Stimulated activated CD4-positive, alpha-beta T cell treated with anti-CD3 and anti-CD28 coated beads, Interleukin-15, amount 100 ng/mL, for 1 hour (primary cell): ENCODE measurements at regions not wholly inside any gene's neighbourhood (a gene's known extent, or its start where the extent isn't known, plus 50 kb on each side); places are given as distances from the start of the nearest gene placed in this dataset.

Source experiments
- DNase-seq, 2 donors: peaks; one replicate each; pipeline ENCODE4 v3.0.0-alpha.2; 2020; ENCODE audit warnings: low read depth in 1 of 2, low spot score in 1 of 2

GRCh38 chr16:85173981-85174751 lies 61.9 kb upstream of the CIBAR2 start:
- no peak for DNase-seq

- no peak for DNase-seq
Measured at GRCh38 chr16:85174871-85175723, 62.8 kb upstream of the CIBAR2 start.

GRCh38 chr16:85175724-85176233 lies 63.5 kb upstream of the CIBAR2 start:
- no peak for DNase-seq

DNA sequence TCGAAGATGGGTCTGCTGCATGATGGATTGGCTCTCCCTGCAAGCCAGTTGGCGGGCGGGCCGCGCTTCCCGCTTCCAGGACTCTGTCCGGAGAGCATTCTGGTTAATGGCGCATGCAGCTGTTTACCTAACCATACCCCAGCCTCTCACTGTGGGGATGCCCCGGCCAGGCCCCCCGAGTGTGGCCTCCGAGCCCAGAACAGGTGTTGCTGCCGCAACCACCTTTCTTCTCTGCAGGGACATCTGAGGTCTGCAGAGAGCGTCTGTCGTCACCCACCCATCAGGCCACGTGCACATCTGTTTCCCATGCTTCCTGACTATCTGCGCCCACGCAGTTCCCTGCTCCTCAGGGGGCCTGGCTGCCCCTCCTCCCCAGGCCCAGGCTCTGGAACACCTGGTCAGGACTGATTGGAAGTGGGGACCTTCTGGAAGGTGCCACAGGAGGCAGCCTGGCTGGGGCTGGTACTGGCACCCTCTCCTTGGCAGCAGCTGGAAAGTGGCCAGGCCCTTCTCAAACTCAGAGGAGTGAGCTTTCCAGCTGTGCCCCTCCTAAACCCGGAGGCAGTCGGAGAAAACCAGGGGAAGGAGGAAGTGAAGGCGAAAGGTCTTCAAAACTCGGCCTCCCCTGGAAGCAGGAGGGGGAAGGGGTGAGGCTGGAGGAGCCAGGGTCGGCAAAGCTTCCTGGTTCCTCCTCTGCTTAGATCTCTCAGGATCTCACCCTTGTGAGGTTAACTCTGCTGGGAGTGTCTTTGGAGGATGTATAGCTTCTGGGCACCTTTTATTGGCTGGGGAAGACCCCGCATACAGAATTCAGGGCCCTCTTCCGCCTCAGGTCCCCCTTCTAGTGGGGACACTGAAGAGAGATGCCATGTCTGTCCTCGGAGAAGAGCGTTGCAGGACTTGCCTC lies 64.5 kb upstream of the CIBAR2 start:
- DNase-seq = no peak

DNA sequence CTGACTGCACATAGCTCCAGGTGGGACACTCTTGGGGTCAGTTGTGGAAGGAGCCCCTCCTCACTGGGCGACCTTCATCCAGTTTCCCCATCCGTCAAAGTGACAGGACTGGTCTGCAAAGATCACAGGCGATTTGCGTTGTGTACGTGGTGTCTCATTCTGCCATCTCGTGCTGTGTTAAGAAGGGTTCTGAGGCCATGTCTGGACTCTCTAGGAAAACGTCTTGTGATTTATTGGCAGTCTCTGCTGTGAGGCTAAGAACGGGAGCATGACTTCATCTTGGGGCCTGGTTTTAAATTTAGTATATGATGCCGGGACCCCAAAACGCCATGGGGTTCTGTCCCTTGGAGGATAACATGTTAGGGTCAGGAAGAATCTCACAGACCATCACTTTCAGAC lies 65.2 kb upstream of the CIBAR2 start:
- DNase-seq = no peak

DNA sequence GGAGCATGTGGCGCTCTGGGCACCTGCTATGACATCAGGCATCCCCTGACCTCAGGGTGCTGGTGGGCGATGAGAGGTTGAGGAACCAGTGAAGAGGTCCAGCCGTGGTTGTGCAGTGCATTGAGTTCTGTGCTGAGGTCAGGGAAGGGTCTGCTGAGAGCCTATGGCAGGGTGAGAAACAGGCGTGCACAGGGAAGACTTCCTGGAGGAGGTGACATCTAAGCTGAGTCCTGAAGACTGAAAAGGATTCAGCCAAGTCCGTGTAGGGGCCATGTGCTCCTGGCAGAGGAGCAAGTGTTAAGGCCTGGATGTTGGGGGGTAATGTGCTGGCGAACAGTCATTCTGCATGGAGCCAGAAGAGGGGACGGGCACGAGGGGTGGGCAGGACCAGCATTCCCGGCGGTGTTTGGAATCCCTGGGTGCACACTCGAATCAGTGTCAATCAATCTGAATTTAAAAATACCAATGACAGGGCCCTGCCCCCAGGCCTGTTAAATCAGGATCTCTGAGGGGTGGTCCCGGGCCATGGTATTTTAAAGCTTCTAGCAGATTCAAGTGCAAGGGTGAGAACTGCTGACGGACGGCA lies 65.8 kb upstream of the CIBAR2 start:
- no peak for DNase-seq

DNA sequence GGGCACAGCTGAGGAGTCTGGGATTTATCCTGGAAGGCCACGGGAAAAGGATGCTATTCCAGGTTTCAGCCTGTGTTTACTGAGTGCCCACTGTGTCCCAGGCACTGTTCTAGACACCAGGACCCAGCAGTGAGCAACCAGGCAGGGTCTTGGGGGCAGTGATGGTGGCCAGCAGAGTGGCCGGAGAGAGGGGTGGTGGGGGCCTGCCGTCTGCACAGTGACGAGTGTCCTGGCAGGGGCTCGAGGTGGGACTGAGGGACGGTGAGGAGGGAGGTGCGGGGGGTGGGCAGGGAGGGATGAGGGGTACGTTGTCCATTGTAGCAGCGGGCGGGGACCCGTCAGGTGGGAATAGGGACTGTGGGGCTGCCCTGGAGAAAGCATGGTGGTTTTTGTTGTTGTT lies 66.3 kb upstream of the CIBAR2 start:
- DNase-seq = no peak

- no peak for DNase-seq
Measured at GRCh38 chr16:85179344-85180046, 67.2 kb upstream of the CIBAR2 start.

DNA sequence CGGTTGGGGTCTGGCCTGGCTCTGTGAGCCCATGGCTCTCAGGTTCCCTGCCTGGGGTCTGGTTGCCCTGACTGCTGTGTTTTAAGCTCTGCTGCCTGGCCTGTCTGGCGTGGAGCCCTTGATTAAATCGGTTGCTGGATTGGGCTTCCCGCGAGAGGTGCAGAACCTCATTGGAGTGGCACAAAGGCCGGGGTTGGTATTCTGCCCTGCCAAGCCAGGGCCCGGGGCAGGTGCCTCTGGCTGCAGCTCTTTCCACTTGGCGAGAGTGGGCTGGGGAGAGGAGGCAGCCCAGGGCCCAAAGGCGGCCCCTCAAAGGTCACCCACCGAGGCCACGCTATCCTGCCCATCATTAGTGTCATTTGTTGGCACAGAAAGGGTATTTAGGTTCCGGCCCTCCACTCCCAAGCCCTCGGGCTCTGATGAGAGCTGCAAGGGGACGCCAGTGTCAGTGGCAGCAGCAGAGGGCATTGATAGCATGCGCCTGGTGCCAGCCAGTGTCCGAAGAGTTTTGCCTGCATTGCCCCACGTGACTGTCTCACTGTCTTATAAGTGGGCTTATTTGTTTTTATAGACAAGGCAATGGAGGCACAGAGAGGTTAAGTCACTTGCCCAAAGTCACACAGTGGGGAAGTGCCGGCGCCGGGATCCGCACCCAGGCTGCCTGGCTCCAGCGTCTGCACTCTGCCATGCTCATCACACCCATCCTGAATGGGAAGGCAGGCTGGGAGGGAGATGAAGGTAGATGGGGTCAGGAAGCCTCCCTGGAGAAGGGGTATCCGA lies 68.0 kb upstream of the CIBAR2 start:
- no peak for DNase-seq

- no peak for DNase-seq
Measured at GRCh38 chr16:85180827-85181738, 68.8 kb upstream of the CIBAR2 start.

DNA sequence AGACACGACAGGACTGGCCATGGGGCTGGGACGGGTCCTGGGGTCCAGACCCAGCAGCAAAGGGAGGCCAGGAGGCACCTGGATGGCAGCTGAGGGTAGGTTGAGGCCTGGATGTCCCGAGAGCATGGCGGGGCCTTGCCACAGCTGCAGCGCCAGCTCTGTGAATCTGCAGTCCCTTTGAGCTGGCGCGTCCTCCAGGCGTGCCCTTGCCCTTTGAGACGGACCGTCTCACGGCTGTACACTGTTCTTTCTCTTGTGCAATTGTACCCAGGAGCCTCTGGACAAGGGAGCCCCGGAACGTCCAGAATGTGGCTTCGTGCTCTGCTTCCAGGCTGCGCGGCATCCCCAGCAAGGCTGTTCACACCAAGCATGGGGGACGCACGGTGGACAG lies 69.5 kb upstream of the CIBAR2 start:
- DNase-seq = no peak

- no peak for DNase-seq
Measured at GRCh38 chr16:85182286-85182685, 70.0 kb upstream of the CIBAR2 start.

GRCh38 chr16:85182774-85183173 lies 70.5 kb upstream of the CIBAR2 start:
- DNase-seq = no peak

DNA sequence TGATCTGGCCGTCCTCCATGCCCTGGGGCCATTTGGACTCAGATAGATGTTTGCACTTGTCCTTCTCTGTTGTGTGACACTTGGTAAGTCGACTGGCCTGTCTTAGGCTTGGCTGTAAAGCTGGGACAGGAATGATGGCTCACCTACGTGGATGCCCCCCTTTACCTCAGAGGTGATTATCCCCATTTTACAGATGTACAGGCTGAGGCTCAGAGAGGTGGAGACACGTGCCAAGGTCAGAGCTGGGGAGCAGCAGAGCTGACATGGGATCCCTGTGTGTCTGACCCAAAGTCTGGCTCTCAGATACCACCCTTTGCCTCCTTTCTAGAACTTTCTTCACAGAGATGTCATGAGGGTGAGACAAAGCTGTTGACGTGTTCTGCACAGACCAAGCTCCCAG lies 71.3 kb upstream of the CIBAR2 start:
- no peak for DNase-seq

GRCh38 chr16:85184404-85184803 lies 72.1 kb upstream of the CIBAR2 start:
- DNase-seq = no peak

DNA sequence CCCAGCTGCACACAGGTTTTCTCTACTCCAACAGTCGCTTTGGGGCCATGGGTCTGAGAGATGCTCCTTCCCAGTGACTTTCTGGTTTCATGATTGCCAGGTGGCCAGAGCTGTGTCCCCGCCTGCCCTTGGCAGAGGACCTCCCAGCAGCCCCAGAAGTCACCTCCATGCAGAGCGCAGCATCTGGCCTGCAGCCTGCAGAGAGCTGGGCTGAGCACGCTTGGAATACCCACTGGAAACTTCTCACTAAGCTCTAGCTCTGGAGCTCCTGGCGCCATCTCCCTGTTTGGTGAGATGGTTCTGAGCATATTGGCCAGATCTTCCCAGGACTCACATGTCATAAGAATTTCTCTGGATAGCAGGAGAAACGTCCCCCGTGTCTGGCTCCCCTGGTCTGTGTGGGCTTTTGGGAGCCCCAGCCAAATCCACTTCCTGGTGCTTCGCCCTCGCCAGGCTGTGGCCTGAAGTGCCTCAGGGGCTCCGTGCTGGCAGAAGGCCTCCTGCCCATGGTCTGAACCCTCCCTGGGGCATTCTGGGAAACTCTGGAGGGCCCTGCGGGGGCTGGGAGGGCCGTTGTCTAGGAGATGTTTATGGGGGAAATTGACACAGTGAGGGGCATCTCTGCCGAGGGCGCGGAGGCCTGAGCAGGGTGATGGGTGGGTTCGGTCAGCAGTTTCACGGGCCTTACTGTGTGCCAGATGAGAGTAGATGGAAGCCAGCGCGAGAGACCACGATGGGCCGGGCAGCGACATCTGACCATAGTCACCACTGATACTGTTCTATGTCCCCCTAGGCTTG lies 73.2 kb upstream of the CIBAR2 start:
- no peak for DNase-seq

DNA sequence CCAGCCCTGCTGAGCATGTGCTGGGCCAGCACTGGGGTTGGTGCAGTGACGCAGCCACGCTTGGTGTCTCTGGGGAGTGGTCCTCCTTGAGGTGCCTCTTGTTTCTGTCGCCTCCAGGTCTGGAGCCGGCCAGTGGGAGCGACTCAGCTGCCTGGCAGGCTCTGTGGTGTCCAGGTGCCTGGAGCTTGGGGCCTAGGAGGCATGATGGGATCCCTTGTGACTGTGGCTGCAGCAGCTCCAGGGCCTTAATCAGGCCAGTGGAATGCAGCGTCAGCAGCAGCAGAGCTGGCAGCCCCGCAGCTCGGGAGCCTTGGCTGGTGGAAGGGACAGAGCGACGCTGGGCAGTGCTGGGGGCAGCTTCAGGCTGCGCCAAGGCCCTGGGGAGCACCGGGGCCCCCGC lies 74.7 kb upstream of the CIBAR2 start:
- no peak for DNase-seq

GRCh38 chr16:85187447-85187846 lies 75.2 kb upstream of the CIBAR2 start:
- no peak for DNase-seq
